Neuronal stem cell (in vitro differentiated cells): ENCODE measurements at regions not wholly inside any gene's neighbourhood (a gene's known extent, or its start where the extent isn't known, plus 50 kb on each side); places are given as distances from the start of the nearest gene placed in this dataset.
"Not testable (repeated sequence)": the region's sequence is repeated elsewhere in the genome, so short reads cannot be mapped to it uniquely, and the experiment has no call there.

ENCODE experiments used
- DNase-seq: peaks from one replicate; pipeline ENCODE4 v3.0.0-alpha.2; 2013; ENCODE audit warnings: low spot score
- H2AFZ ChIP-seq: one replicate; pipeline ENCODE4 v1.6.1; 2013; ENCODE audit warnings: mild to moderate bottlenecking, low read length, inconsistent platforms
- H2AK5ac ChIP-seq: 2 replicates; pipeline ENCODE4 v1.6.1; 2013; ENCODE audit warnings: low read depth, mild to moderate bottlenecking, inconsistent platforms, low read length, moderate library complexity, mixed read lengths
- H2BK120ac ChIP-seq: 2 replicates; pipeline ENCODE4 v1.6.1; 2013; ENCODE audit warnings: low read depth, mild to moderate bottlenecking, inconsistent platforms, low read length, moderate library complexity, mixed read lengths
- H2BK12ac ChIP-seq: one replicate; pipeline ENCODE4 v1.6.1; 2013; ENCODE audit warnings: low read length, inconsistent platforms
- H2BK15ac ChIP-seq: 2 replicates; pipeline ENCODE4 v1.6.1; 2013; ENCODE audit warnings: mild to moderate bottlenecking, low read length, inconsistent platforms, mixed read lengths
- H2BK5ac ChIP-seq: one replicate; pipeline ENCODE4 v1.6.1; 2013; ENCODE audit warnings: inconsistent platforms, mild to moderate bottlenecking, low read length, moderate library complexity
- H3K14ac ChIP-seq: one replicate; pipeline ENCODE4 v1.6.1; 2013; ENCODE audit warnings: low read length, inconsistent platforms
- H3K18ac ChIP-seq: 2 replicates; pipeline ENCODE4 v1.6.1; 2013; ENCODE audit warnings: low read length, inconsistent platforms
- H3K23ac ChIP-seq: 2 replicates; pipeline ENCODE4 v1.6.1; 2013; ENCODE audit warnings: low read depth, mild to moderate bottlenecking, mixed read lengths, low read length, inconsistent platforms; ENCODE audit not compliant: poor library complexity
- H3K27ac ChIP-seq: replicated peaks from 3 replicates; pipeline ENCODE4 v1.5.1; 2013; ENCODE audit warnings: low read length, inconsistent platforms
- H3K27me3 ChIP-seq, 3 experiments: 2 replicates each; pipeline ENCODE4 v1.6.1; 2013; ENCODE audit warnings: low read length in 3 of 3, mild to moderate bottlenecking in 2 of 3, inconsistent platforms in 1 of 3, low read depth in 1 of 3, mixed read lengths in 1 of 3, moderate library complexity in 1 of 3; ENCODE audit not compliant: control insufficient read depth in 3 of 3, insufficient read depth in 3 of 3
- H3K36me3 ChIP-seq, 2 donors: replicated peaks in 1 of 2; 2 replicates each; pipeline ENCODE4 v1.6.1; 2013; ENCODE audit warnings: low read length in 2 of 2; ENCODE audit not compliant: control insufficient read depth in 2 of 2, insufficient read depth in 2 of 2
- H3K4ac ChIP-seq: 2 replicates; pipeline ENCODE4 v1.6.1; 2013; ENCODE audit warnings: inconsistent platforms, mild to moderate bottlenecking, low read length, moderate library complexity
- H3K4me1 ChIP-seq, 2 donors: 1 replicate in 1 of 2; 2 replicates in 1 of 2; pipeline ENCODE4 v1.6.1; 2013; ENCODE audit warnings: low read length in 2 of 2, low read depth in 1 of 2; ENCODE audit not compliant: control insufficient read depth in 2 of 2, insufficient read depth in 1 of 2
- H3K4me2 ChIP-seq: one replicate; pipeline ENCODE4 v1.6.1; 2013; ENCODE audit warnings: mild to moderate bottlenecking, low read length, inconsistent platforms; ENCODE audit not compliant: insufficient read depth, poor library complexity, severe bottlenecking
- H3K4me3 ChIP-seq, 2 donors: 2 replicates each; pipeline ENCODE4 v1.5.1; 2013; ENCODE audit warnings: low read length in 2 of 2, mild to moderate bottlenecking in 2 of 2, inconsistent platforms in 1 of 2, moderate library complexity in 1 of 2
- H3K79me1 ChIP-seq: one replicate; pipeline ENCODE4 v1.6.1; 2013; ENCODE audit warnings: low read depth, mild to moderate bottlenecking, inconsistent platforms, low read length, moderate library complexity
- H3K9ac ChIP-seq: one replicate; pipeline ENCODE4 v1.6.1; 2013; ENCODE audit warnings: mild to moderate bottlenecking, low read depth, low read length, inconsistent platforms; ENCODE audit not compliant: poor library complexity
- H3K9me3 ChIP-seq, 2 donors: replicated peaks in 1 of 2; 2 replicates each; pipeline versions ENCODE3 to v1.6.1; 2013; ENCODE audit warnings: low read length in 2 of 2, mild to moderate bottlenecking in 2 of 2, inconsistent platforms in 1 of 2, low read depth in 1 of 2, mixed read lengths in 1 of 2, moderate library complexity in 1 of 2; ENCODE audit not compliant: control insufficient read depth in 2 of 2, insufficient read depth in 1 of 2
- H4K8ac ChIP-seq: one replicate; pipeline ENCODE4 v1.6.1; 2013; ENCODE audit warnings: low read depth, mild to moderate bottlenecking, inconsistent platforms, low read length, moderate library complexity
- H4K91ac ChIP-seq: one replicate; pipeline ENCODE4 v1.6.1; 2013; ENCODE audit warnings: low read length, low read depth, mild to moderate bottlenecking, inconsistent platforms; ENCODE audit not compliant: poor library complexity
- WGBS, 2 donors: extraction: QIAGEN DNeasy Blood & Tissue Kit; methylation state at CpG; one replicate each; pipeline ENCODE4 v1.1.7; 2013; ENCODE audit warnings: missing lambda C conversion rate in 2 of 2, mixed read lengths in 1 of 2; ENCODE audit not compliant: insufficient read length in 2 of 2, insufficient replicate concordance in 1 of 2; ENCODE audit errors: extremely low coverage in 2 of 2; 5-methylcytosine and 5-hydroxymethylcytosine counted together

GRCh38 chr2:242130682-242131081 is 261.2 kb downstream of the RTP5 start:
- not testable (repeated sequence) for H3K9ac ChIP-seq, H4K91ac ChIP-seq, H3K4ac ChIP-seq, H2BK12ac ChIP-seq, H2BK120ac ChIP-seq, H3K23ac ChIP-seq, H4K8ac ChIP-seq, DNase-seq, H3K79me1 ChIP-seq, H3K9me3 ChIP-seq, H2AFZ ChIP-seq, H3K4me2 ChIP-seq, H3K36me3 ChIP-seq, H3K27ac ChIP-seq, H3K14ac ChIP-seq, H3K18ac ChIP-seq, H2BK15ac ChIP-seq, H3K27me3 ChIP-seq, H3K4me1 ChIP-seq, H3K4me3 ChIP-seq, H2AK5ac ChIP-seq, H2BK5ac ChIP-seq
- WGBS, 2 donors = no CpG with 5 or more reads among the region's 3 CpGs

- H3K4me2 ChIP-seq, H2BK12ac ChIP-seq, H2AK5ac ChIP-seq, H3K23ac ChIP-seq, H2BK120ac ChIP-seq, H3K27ac ChIP-seq, H3K14ac ChIP-seq, H4K8ac ChIP-seq, H3K4ac ChIP-seq, DNase-seq, H3K18ac ChIP-seq, H2BK5ac ChIP-seq, H2AFZ ChIP-seq, H3K9ac ChIP-seq, H3K36me3 ChIP-seq, H3K79me1 ChIP-seq, H3K27me3 ChIP-seq, H3K9me3 ChIP-seq, H3K4me3 ChIP-seq, H2BK15ac ChIP-seq, H3K4me1 ChIP-seq, H4K91ac ChIP-seq: not testable (repeated sequence)
- no CpG with 5 or more reads among the region's 2 CpGs for WGBS, 2 donors
Observed at GRCh38 chr2:242159921-242160320, 290.4 kb downstream of the RTP5 start.

- H3K9me3 ChIP-seq = not testable (repeated sequence)
Observed at GRCh38 chr2:242165115-242165514, 295.6 kb downstream of the RTP5 start.

GRCh38 chr2:242171290-242171689 is 301.8 kb downstream of the RTP5 start:
- not testable (repeated sequence) for DNase-seq, H3K36me3 ChIP-seq, H3K27me3 ChIP-seq, H2AFZ ChIP-seq, H3K27ac ChIP-seq, H2BK15ac ChIP-seq, H3K4me3 ChIP-seq, H3K9ac ChIP-seq, H3K79me1 ChIP-seq, H3K23ac ChIP-seq, H3K18ac ChIP-seq, H2BK12ac ChIP-seq, H3K4me2 ChIP-seq, H3K4me1 ChIP-seq, H2BK120ac ChIP-seq, H3K4ac ChIP-seq, H4K91ac ChIP-seq, H4K8ac ChIP-seq, H3K9me3 ChIP-seq, H2BK5ac ChIP-seq, H3K14ac ChIP-seq, H2AK5ac ChIP-seq
- WGBS, 2 donors = no CpG with 5 or more reads among the region's 4 CpGs

More at GRCh38 chr2:242165115-242165514, 295.6 kb downstream of the RTP5 start:
- not testable (repeated sequence) for H3K4me3 ChIP-seq, DNase-seq, H3K14ac ChIP-seq, H4K8ac ChIP-seq, H3K36me3 ChIP-seq, H3K4me2 ChIP-seq, H3K27me3 ChIP-seq, H3K18ac ChIP-seq, H2BK12ac ChIP-seq, H2AFZ ChIP-seq, H3K9ac ChIP-seq, H3K4ac ChIP-seq, H2BK5ac ChIP-seq, H2BK15ac ChIP-seq, H4K91ac ChIP-seq, H2BK120ac ChIP-seq, H3K23ac ChIP-seq, H3K79me1 ChIP-seq, H3K4me1 ChIP-seq, H3K27ac ChIP-seq, H2AK5ac ChIP-seq
